ENCODE measurements at regions not wholly inside any gene's neighbourhood (a gene's known extent, or its start where the extent isn't known, plus 50 kb on each side); places are given as distances from the start of the nearest gene placed in this dataset.

- DNase-seq (ENCODE audit: low spot score): no peak
Measured at GRCh38 chr15:47945872-47946650, 174.7 kb upstream of the SLC24A5 start.

- DNase-seq (ENCODE audit: low spot score): no peak
Measured at GRCh38 chr15:47949815-47950214, 171.0 kb upstream of the SLC24A5 start.

DNA sequence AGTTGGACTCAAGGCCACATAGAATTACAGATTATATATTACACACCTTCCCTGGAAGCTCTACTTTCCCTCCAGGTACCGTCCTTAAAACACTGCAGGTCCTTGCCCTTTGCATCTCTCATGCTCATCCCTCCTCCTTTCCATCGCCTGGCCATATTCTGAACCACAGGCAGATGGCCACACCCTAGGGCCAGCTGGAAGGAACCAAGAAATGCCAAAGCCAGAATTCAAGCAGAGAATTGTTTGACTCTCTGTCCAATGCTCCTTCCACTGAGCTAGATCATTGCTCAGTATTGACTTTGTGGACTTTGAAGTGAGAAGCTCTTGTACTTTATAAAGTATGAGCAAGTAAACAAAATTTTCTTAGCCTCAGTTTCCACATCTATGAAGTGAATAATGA, 170.3 kb upstream of the SLC24A5 start:
- no peak for DNase-seq (ENCODE audit: low spot score)

- no peak for DNase-seq (ENCODE audit: low spot score)
Measured at GRCh38 chr15:47951781-47952180, 169.0 kb upstream of the SLC24A5 start.

DNA sequence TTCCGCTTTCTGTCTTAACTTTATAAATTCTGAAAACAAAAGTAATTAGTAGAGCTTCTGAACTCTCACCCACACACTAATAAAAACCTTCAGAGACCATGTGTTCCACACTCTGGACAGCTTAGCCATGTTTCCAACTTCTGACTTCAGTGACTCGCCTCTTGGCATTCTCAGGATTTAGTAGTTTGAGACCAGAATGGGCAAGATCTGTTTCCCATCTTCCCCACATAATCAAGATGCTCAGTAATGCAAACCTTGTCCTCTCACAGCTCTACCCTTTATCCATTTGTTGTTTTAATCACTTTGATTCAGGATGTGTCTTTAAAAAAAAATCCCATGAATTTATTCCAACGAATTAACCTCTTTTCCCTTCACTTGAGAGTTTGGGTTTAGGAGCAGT, 166.6 kb upstream of the SLC24A5 start:
- no peak for DNase-seq (ENCODE audit: low spot score)

GRCh38 chr15:47955021-47955420, 165.8 kb upstream of the SLC24A5 start:
- DNase-seq (ENCODE audit: low spot score): no peak

GRCh38 chr15:47959617-47960413, 161.0 kb upstream of the SLC24A5 start:
- no peak for DNase-seq (ENCODE audit: low spot score)

DNA sequence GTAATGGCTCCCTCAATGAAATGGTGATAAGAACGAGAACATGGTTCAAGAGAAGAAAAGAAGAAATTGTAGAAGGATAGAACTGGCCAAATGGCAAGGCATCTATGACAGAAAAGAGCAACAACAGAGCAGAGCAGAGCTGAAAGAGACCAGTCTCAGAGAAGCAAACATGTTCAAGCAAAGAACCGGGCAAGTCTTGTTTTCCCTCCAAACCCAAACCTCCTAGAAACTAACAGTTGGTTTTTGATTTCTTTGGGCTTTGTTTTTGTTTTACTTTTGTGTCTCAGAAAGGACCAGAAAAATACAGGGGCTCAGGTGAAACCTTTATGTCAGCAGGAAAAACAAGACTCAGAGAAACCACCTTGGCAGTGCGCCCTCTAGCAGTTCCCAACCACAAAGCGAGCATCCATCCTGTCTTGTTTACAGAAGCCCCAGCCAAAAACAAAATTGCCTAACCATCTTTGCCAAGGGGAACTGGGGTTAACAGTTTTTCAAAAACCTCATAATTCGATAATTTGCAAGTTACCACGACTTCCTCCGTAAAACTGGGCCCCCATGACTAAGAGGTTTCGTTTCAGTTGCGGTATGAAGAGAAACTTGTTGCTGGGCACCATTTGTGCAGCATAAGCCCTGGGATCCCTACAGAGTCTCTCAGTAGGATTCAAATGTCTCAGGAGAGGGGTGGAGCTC, 159.2 kb upstream of the SLC24A5 start:
- peak; percentile 50 for DNase-seq (ENCODE audit: low spot score)

DNA sequence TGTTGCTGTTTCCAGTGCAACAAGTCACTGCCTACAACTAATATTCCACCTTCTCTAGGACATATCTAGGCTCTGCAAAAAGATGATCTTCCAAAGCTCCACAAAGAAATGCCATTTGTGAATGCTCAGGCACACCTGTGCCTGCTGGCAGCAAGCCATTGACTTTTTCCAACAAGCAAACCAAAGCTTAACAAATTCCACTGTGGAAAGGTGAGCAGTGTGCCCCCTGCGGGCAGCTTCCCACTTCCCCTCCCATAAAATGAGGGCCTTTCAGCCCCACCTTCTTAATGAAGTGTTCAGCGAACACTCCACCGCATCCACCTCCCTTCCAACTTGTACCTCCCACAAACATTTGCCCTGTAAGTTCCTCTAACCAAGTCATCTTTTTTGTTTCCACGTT, 157.5 kb upstream of the SLC24A5 start:
- DNase-seq (ENCODE audit: low spot score): no peak

DNA sequence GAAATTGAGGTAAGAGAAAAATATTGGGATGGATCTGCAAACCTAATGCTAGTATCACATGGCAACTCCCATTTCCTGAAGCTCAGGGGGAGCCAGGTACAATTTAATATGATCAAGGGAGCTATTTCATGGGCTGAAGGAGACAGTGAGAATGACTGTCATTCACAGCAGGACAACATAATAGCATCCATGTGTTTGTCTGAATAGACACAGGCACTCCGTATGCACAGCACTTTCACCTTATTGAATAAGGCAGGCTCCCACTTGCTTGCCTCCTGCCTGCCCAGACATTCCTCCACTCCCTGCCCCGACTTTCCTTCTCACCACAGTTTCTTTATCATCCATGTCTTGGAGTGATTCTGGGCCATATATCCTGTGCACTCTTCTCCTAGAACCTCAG, 156.6 kb upstream of the SLC24A5 start:
- DNase-seq (ENCODE audit: low spot score): no peak

DNA sequence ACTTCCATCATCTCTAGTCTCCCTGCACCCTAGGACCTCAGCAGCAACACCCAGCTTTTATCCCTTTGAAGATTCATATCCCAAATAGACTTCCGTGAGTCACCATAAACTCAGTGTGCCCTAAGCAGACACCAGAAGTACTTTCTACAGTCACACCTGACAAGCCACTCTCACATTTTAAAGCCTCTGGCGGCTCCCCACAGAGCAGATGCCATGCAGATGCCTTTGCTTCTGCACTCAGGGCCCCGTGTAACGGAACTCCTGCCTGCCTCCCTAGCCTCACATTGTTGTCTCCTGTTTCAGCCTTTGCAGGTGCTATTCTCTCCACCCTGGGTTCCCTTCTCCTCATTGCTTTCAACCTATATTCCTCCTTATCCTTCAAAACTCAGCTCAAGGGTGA, 155.5 kb upstream of the SLC24A5 start:
- no peak for DNase-seq (ENCODE audit: low spot score)

DNA sequence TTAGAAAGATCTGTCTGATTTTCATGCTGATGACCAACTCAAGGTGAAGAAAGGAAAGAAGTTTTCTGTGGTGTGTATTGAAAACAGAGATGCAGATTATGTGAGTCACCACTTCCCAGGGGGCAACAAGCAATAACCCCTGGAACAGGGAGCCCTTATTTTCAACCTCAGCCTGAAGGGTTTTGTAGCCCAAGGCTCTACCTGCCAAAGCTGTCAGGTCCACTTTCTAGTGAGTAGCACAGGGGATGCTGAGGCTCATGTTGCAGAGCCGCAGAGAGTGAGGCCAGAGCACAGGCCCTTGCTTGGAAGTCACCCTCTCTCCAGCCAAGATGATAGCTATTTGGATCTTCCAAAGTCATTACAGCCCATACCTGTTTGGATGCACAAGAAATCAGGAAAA, 152.2 kb upstream of the SLC24A5 start:
- no peak for DNase-seq (ENCODE audit: low spot score)

- DNase-seq (ENCODE audit: low spot score): no peak
Measured at GRCh38 chr15:47971637-47972036, 149.2 kb upstream of the SLC24A5 start.

GRCh38 chr15:47972738-47973137, 148.1 kb upstream of the SLC24A5 start:
- no peak for DNase-seq (ENCODE audit: low spot score)

- DNase-seq (ENCODE audit: low spot score): no peak
Measured at GRCh38 chr15:47974724-47975123, 146.1 kb upstream of the SLC24A5 start.

DNA sequence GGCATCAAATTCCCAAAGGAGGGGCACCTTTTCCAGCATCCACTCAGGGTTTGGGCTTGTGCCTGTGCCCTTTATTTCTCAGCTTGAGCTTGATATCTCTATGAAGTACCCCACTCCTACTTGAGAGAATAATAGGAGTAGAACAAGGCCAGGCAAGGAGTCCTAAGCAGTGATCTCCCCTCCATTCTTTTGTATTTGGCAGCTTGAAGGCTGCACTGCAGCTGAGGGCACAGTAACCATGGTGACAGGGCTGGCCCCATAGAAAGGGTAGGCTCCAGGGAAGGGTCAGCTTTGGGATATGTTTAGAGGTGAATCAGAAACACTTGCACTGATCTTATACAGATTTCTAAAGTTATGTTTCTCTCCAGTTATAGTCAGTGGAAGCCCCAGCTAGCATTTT, 145.4 kb upstream of the SLC24A5 start:
- DNase-seq (ENCODE audit: low spot score): no peak

DNA sequence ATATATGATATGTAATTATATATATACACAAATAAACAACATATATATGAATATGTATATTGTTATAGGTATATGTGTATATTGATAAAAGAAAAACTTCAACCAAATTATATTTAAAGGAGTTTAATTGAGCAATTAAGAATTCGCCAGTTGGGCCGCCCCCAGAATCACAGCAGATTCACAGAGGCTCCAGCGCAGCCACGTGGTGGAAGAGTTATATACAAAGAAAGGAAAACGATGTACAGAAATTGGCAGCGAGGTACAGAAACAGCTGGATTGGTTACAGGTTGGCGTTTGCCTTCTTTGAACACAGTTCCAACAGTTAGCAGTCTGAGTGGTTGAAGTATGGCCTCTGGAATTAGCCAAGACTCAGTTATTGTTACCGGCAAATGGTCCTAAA, 137.3 kb upstream of the SLC24A5 start:
- no peak for DNase-seq (ENCODE audit: low spot score)

- no peak for DNase-seq (ENCODE audit: low spot score)
Measured at GRCh38 chr15:47985568-47985967, 135.2 kb upstream of the SLC24A5 start.

- DNase-seq (ENCODE audit: low spot score): no peak
Measured at GRCh38 chr15:47987461-47987860, 133.3 kb upstream of the SLC24A5 start.

GRCh38 chr15:47987908-47988532, 132.8 kb upstream of the SLC24A5 start:
- DNase-seq (ENCODE audit: low spot score): peak; percentile 65

DNA sequence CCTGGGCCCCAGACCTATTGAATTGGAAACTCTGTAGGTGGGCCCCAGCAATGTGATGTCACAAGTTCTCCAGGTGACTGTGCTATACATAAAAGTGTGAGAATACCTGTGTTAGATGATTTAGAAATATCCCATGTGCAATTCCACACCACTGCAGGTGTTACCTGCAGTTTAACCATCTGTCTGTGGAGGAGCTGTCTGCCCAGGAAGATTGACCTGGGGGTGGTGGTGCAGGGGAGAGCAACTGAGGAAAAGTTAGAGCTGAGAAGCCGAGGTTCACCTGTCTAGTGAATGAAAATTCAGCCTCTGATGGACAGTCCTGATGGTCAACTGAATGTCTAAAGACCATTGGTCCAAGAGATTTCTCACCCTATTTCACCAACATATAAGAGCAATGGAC, 132.2 kb upstream of the SLC24A5 start:
- no peak for DNase-seq (ENCODE audit: low spot score)

DNA sequence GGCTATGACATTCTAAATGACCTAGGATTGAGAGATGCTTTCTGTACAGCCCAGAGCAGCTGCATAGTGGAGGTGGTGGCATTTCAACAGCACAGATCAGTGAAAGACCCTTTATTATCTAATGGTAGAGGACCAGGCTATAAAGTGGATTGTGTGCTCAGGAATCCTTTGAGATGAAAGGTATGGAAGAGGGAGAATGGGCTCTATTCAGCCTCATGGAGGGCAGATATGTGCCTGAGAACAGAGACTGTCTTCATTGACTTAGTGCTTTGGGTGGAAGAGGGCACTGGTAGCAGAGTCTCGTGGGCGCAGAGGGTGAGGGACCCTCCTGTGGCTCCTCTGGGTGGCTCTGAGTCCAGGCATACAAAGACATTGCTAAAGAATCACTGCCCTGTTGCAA, 130.0 kb upstream of the SLC24A5 start:
- DNase-seq (ENCODE audit: low spot score): no peak

All from H4 (cell line).